ENCODE measurements at regions not wholly inside any gene's neighbourhood (a gene's known extent, or its start where the extent isn't known, plus 50 kb on each side); places are given as distances from the start of the nearest gene placed in this dataset.
"Not testable (repeated sequence)": the region's sequence is repeated elsewhere in the genome, so short reads cannot be mapped to it uniquely, and the experiment has no call there.

- DNase-seq, result no peak
These were observed 343.5 kb upstream of the LRRC3B start for GRCh38 chr3:26279091-26279490.

- no peak for DNase-seq
These were observed 342.1 kb upstream of the LRRC3B start for GRCh38 chr3:26280517-26280916.

GRCh38 chr3:26281284-26281985 lies 341.1 kb upstream of the LRRC3B start:
- no peak for DNase-seq

- DNase-seq, result not testable (repeated sequence)
These were observed 338.1 kb upstream of the LRRC3B start for GRCh38 chr3:26284503-26284902.

- no peak for DNase-seq
These were observed 330.7 kb upstream of the LRRC3B start for GRCh38 chr3:26291840-26292239.

- no peak for DNase-seq
These were observed 329.8 kb upstream of the LRRC3B start for GRCh38 chr3:26292780-26293179.

- DNase-seq, result no peak
These were observed 329.2 kb upstream of the LRRC3B start for GRCh38 chr3:26293329-26293844.

GRCh38 chr3:26307192-26307591 lies 315.4 kb upstream of the LRRC3B start:
- DNase-seq, result no peak

- peak; percentile 82 for DNase-seq
These were observed 314.8 kb upstream of the LRRC3B start for GRCh38 chr3:26307787-26308186.

- DNase-seq, result no peak
These were observed 314.1 kb upstream of the LRRC3B start for GRCh38 chr3:26308454-26308853.

- DNase-seq, result not testable (repeated sequence)
These were observed 313.0 kb upstream of the LRRC3B start for GRCh38 chr3:26309536-26309935.

- no peak for DNase-seq
These were observed 309.8 kb upstream of the LRRC3B start for GRCh38 chr3:26312816-26313215.

GRCh38 chr3:26316472-26316871 lies 306.1 kb upstream of the LRRC3B start:
- DNase-seq, result no peak

- DNase-seq, result not testable (repeated sequence)
These were observed 298.8 kb upstream of the LRRC3B start for GRCh38 chr3:26323741-26324140.

- no peak for DNase-seq
These were observed 282.6 kb upstream of the LRRC3B start for GRCh38 chr3:26340001-26340400.

GRCh38 chr3:26343647-26344046 lies 278.9 kb upstream of the LRRC3B start:
- DNase-seq, result no peak

- DNase-seq, result no peak
These were observed 277.0 kb upstream of the LRRC3B start for GRCh38 chr3:26345613-26346012.

- no peak for DNase-seq
These were observed 276.1 kb upstream of the LRRC3B start for GRCh38 chr3:26346497-26346896.

GRCh38 chr3:26347150-26347549 lies 275.4 kb upstream of the LRRC3B start:
- no peak for DNase-seq

GRCh38 chr3:26350853-26351252 lies 271.7 kb upstream of the LRRC3B start:
- DNase-seq, result no peak

- peak; percentile 2 for DNase-seq
These were observed 269.5 kb upstream of the LRRC3B start for GRCh38 chr3:26353097-26353496.

- no peak for DNase-seq
These were observed 264.2 kb upstream of the LRRC3B start for GRCh38 chr3:26358405-26358804.

- DNase-seq, result no peak
These were observed 256.9 kb upstream of the LRRC3B start for GRCh38 chr3:26365706-26366105.

GRCh38 chr3:26368312-26368711 lies 254.3 kb upstream of the LRRC3B start:
- DNase-seq, result no peak
